ENCODE measurements at regions not wholly inside any gene's neighbourhood (a gene's known extent, or its start where the extent isn't known, plus 50 kb on each side); places are given as distances from the start of the nearest gene placed in this dataset.

- TF ChIP-seq GATA2 (IDR thresholded peaks at IDR 0.05; ENCODE audit: low read depth, low read length) (no peak), GATA3 (IDR thresholded peaks at IDR 0.05; ENCODE audit: low read depth, low read length) (no peak)
Measured at GRCh38 chr6:167747645-167748044, 79.1 kb upstream of the AFDN start.
